Keratinocyte (primary cell): ENCODE measurements at regions not wholly inside any gene's neighbourhood (a gene's known extent, or its start where the extent isn't known, plus 50 kb on each side); places are given as distances from the start of the nearest gene placed in this dataset.
A peak's percentile ranks its signal among the peaks of the same experiment; 100 is the strongest.

Experiments used
- DNase-seq: peaks from one replicate; pipeline ENCODE4 v3.0.0-alpha.2; 2011; ENCODE audit warnings: low read depth, missing footprints, low spot score
- FAIRE-seq: peaks from 2 replicates; lab custom pipeline; 2011; peaks lifted over from hg19 to GRCh38; lab: Jason Lieb, UNC
- H2AFZ ChIP-seq: 2 replicates; pipeline ENCODE4 v1.6.0; 2012; ENCODE audit warnings: low read length, control low read depth, inconsistent platforms; ENCODE audit not compliant: control insufficient read depth
- H3K27ac ChIP-seq: 2 replicates; pipeline ENCODE4 v1.5.1; 2011; ENCODE audit warnings: low read length; ENCODE audit not compliant: control insufficient read depth, insufficient read depth
- H3K27me3 ChIP-seq: 3 replicates; pipeline ENCODE4 v1.6.0; 2011; ENCODE audit warnings: low read length; ENCODE audit not compliant: control insufficient read depth, insufficient read depth; ENCODE audit errors: extremely low read depth
- H3K36me3 ChIP-seq, 2 experiments: 2 replicates in 1 of 2; 3 replicates in 1 of 2; pipeline ENCODE4 v1.5.1; 2011; ENCODE audit warnings: low read length in 2 of 2, mild to moderate bottlenecking in 1 of 2; ENCODE audit not compliant: control insufficient read depth in 2 of 2, insufficient read depth in 2 of 2; ENCODE audit errors: extremely low read depth in 1 of 2
- H3K4me1 ChIP-seq: 3 replicates; pipeline ENCODE4 v1.5.1; 2011; ENCODE audit warnings: low read length; ENCODE audit not compliant: control insufficient read depth, insufficient read depth; ENCODE audit errors: extremely low read depth
- H3K4me2 ChIP-seq: 3 replicates; pipeline ENCODE4 v1.6.0; 2011; ENCODE audit warnings: low read depth, low read length; ENCODE audit not compliant: control insufficient read depth, insufficient read depth; ENCODE audit errors: extremely low read depth
- H3K4me3 ChIP-seq, 3 experiments: fragments of 200-600 bp in 1 of 3; sonication (generic) in 1 of 3; 2 replicates in 2 of 3; 3 replicates in 1 of 3; pipeline ENCODE4 v1.5.1; 2011 to 2016; ENCODE audit warnings: low read length in 3 of 3, mild to moderate bottlenecking in 3 of 3, control low read depth in 2 of 3, inconsistent platforms in 1 of 3, low read depth in 1 of 3, mixed read lengths in 1 of 3, mixed run types in 1 of 3, moderate library complexity in 1 of 3; ENCODE audit not compliant: control insufficient read depth in 2 of 3, insufficient read depth in 2 of 3; ENCODE audit errors: extremely low read depth in 1 of 3
- H3K79me2 ChIP-seq: 2 replicates; pipeline ENCODE4 v1.6.0; 2012; ENCODE audit warnings: low read length; ENCODE audit not compliant: control insufficient read depth, insufficient read depth
- H3K9ac ChIP-seq: 3 replicates; pipeline ENCODE4 v1.6.0; 2011; ENCODE audit warnings: low read length; ENCODE audit not compliant: control insufficient read depth, insufficient read depth; ENCODE audit errors: extremely low read depth
- H3K9me1 ChIP-seq: 3 replicates; pipeline ENCODE4 v1.6.0; 2011; ENCODE audit warnings: low read length; ENCODE audit not compliant: control insufficient read depth, insufficient read depth; ENCODE audit errors: extremely low read depth
- H3K9me3 ChIP-seq: 2 replicates; pipeline ENCODE4 v1.5.1; 2012; ENCODE audit warnings: low read depth, low read length; ENCODE audit not compliant: control insufficient read depth
- H4K20me1 ChIP-seq: 3 replicates; pipeline ENCODE4 v1.6.0; 2011; ENCODE audit warnings: low read length; ENCODE audit not compliant: control insufficient read depth, insufficient read depth; ENCODE audit errors: extremely low read depth
- EZH2 ChIP-seq: IDR thresholded peaks from one replicate; pipeline ENCODE4 v1.6.1; 2012; ENCODE audit warnings: inconsistent platforms, mild to moderate bottlenecking, low read length, moderate library complexity
- dilution Hi-C: fragments of 300-500 bp; cut with MboI; formaldehyde crosslinking; loops from one replicate; pipeline ENCODE4 v1.7.0; 2020; ENCODE audit warnings: low sequenced_read_pairs; ENCODE audit not compliant: extremely low pct_ligation_motif_present
- TF ChIP-seq, protein P1 (sequence below), 3 experiments: IDR thresholded peaks in 1 of 3; conservative IDR thresholded peaks in 1 of 3; optimal IDR thresholded peaks in 1 of 3; 2 replicates in 2 of 3; 3 replicates in 1 of 3; pipeline versions ENCODE3 to v1.5.1; 2011; ENCODE audit warnings: low read length in 3 of 3, mild to moderate bottlenecking in 3 of 3, moderate library complexity in 2 of 3, control low read depth in 1 of 3, inconsistent platforms in 1 of 3; ENCODE audit not compliant: insufficient read depth in 2 of 3; ENCODE audit errors: extremely low read depth in 1 of 3

DNA sequence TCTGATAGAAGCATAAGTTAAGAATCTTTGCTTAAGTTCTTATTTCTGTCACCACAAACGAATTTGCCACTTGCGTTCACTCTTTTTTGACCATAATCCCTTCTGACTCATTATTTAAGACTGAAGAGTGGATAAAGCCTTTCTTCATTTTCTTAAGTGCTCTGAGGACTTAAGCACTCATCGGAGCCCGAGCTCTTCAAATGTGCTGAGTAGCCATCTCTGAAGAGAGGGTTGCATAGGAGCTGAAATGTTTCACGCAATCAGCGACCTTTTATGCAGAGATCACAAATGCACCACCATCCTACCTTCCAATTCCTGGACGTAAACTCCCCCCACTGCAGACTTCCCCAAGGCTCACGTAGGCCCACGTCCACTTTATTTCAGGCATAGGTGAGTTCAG is 699.2 kb downstream of the IRX1 start:
- Histone ChIP-seq H3K4me2 (no peak overlapping the region), H3K79me2 (no peaks in the 10 kb centered on the region), H3K27me3 (no peaks in the 10 kb centered on the region), H3K9ac (no peak overlapping the region), H3K4me3 (no peak overlapping the region), H2AFZ (no peak overlapping the region), H3K27ac (no peak overlapping the region), H4K20me1 (no peaks in the 10 kb centered on the region), H3K4me1 (no peaks in the 10 kb centered on the region), H3K36me3 (no peaks in the 10 kb centered on the region), H3K9me1 (no peaks in the 10 kb centered on the region), H3K9me3 (no peaks in the 10 kb centered on the region)
- FAIRE-seq (no peak), DNase-seq (no peak)
- TF ChIP-seq, protein P1, sequence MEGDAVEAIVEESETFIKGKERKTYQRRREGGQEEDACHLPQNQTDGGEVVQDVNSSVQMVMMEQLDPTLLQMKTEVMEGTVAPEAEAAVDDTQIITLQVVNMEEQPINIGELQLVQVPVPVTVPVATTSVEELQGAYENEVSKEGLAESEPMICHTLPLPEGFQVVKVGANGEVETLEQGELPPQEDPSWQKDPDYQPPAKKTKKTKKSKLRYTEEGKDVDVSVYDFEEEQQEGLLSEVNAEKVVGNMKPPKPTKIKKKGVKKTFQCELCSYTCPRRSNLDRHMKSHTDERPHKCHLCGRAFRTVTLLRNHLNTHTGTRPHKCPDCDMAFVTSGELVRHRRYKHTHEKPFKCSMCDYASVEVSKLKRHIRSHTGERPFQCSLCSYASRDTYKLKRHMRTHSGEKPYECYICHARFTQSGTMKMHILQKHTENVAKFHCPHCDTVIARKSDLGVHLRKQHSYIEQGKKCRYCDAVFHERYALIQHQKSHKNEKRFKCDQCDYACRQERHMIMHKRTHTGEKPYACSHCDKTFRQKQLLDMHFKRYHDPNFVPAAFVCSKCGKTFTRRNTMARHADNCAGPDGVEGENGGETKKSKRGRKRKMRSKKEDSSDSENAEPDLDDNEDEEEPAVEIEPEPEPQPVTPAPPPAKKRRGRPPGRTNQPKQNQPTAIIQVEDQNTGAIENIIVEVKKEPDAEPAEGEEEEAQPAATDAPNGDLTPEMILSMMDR (optimal IDR thresholded peaks at IDR 0.05 in 1 of 3, IDR thresholded peaks at IDR 0.05 in 1 of 3, conservative IDR thresholded peaks at IDR 0.05 in 1 of 3; ENCODE audit: extremely low read depth in 1 of 3, insufficient read depth in 2 of 3, low read length in 3 of 3) = no peak
- TF ChIP-seq EZH2 = no peak
- dilution Hi-C loops = no loop called here

DNA sequence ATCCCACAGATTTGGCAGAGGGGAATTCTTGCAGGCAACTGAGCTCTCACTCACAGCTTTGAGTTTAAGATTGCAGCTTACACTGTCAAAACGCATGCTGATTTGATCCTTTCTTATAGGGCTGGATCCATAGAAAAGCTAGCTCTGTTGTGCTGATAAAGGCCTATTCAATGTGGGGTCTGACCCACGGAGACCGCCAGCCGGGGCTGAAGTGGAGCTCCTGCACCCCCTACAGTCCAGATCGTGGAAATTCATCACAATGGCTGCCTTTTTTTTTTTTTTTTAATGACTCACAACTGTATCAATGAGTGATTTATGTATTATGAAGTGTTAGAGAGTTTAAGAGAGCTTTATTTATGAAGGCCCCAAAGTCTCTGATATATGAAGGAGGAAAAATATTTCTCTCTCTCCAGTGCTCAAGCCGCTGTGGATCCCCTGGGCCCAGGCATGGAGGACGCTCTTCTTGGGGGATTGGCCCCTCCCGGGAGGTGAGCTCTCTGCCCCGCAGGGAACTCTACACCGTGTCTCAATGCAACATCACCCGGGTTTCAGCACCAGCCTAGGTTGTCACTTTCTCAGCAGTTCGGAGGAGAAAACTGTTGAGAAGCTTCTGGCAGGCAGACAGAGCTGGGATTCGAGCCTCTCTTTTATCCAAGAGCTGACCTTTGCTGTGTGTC is 700.2 kb downstream of the IRX1 start:
- H3K27ac ChIP-seq = no peak overlapping the region
- no peaks in the 10 kb centered on the region for H4K20me1 ChIP-seq
- DNase-seq (no peak), FAIRE-seq (no peak)
- no peak overlapping the region for H3K9ac ChIP-seq
- H3K79me2 ChIP-seq = no peaks in the 10 kb centered on the region
- no peaks in the 10 kb centered on the region for H3K4me1 ChIP-seq
- H3K36me3 ChIP-seq = no peaks in the 10 kb centered on the region
- H3K4me3 ChIP-seq = no peak overlapping the region
- H3K9me3 ChIP-seq = no peaks in the 10 kb centered on the region
- H3K27me3 ChIP-seq = no peaks in the 10 kb centered on the region
- dilution Hi-C loops = no loop called here
- TF ChIP-seq, protein P1 (optimal IDR thresholded peaks at IDR 0.05 in 1 of 3, IDR thresholded peaks at IDR 0.05 in 1 of 3, conservative IDR thresholded peaks at IDR 0.05 in 1 of 3; ENCODE audit: extremely low read depth in 1 of 3, insufficient read depth in 2 of 3, low read length in 3 of 3) = peak in 2 of 3 experiments; percentile 37 to 42
- TF ChIP-seq EZH2 = no peak
- no peaks in the 10 kb centered on the region for H3K9me1 ChIP-seq
- H2AFZ ChIP-seq = no peak overlapping the region
- H3K4me2 ChIP-seq = no peak overlapping the region
